ENCODE measurements at regions not wholly inside any gene's neighbourhood (a gene's known extent, or its start where the extent isn't known, plus 50 kb on each side); places are given as distances from the start of the nearest gene placed in this dataset.

DNA sequence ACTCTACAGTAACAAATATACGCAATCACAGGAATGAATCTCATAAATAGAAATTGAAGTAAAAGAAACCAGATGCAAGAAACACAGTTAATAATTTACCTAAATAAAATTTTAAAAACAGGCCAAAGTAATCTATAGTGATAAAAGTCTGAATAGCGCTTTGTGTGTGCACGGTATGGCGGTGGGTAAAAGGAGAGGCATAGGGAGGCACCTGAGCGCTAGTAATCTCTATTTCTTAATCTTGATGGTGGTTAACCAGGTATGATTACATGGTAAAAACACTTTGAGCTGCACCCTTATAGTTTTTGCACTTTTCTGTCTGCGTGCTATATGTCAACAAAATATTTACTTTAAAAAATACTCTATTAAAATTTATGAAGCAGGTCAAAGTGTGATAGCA lies 198.1 kb upstream of the SATB1 start:
- no peaks in the 10 kb centered on the region for H3K9me3 ChIP-seq (ENCODE audit: low read length)
- no peaks in the 10 kb centered on the region for H3K9me2 ChIP-seq (ENCODE audit: low read depth, low read length)
- no peaks in the 10 kb centered on the region for H3K27me3 ChIP-seq (ENCODE audit: insufficient read depth, low read length)
- no peaks in the 10 kb centered on the region for H4K20me1 ChIP-seq (ENCODE audit: insufficient read depth, low read length)
- no peak overlapping the region for H3K27ac ChIP-seq (ENCODE audit: low read depth, low read length, poor library complexity, severe bottlenecking)
- no peak overlapping the region for H3K9ac ChIP-seq (ENCODE audit: low read length)
- TF ChIP-seq, protein P1, sequence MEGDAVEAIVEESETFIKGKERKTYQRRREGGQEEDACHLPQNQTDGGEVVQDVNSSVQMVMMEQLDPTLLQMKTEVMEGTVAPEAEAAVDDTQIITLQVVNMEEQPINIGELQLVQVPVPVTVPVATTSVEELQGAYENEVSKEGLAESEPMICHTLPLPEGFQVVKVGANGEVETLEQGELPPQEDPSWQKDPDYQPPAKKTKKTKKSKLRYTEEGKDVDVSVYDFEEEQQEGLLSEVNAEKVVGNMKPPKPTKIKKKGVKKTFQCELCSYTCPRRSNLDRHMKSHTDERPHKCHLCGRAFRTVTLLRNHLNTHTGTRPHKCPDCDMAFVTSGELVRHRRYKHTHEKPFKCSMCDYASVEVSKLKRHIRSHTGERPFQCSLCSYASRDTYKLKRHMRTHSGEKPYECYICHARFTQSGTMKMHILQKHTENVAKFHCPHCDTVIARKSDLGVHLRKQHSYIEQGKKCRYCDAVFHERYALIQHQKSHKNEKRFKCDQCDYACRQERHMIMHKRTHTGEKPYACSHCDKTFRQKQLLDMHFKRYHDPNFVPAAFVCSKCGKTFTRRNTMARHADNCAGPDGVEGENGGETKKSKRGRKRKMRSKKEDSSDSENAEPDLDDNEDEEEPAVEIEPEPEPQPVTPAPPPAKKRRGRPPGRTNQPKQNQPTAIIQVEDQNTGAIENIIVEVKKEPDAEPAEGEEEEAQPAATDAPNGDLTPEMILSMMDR (IDR thresholded peaks at IDR 0.05; ENCODE audit: low read length): no peak
- TF ChIP-seq EZH2 (IDR thresholded peaks at IDR 0.05; ENCODE audit: borderline replicate concordance, low read length): no peak
- H3K4me1 ChIP-seq (ENCODE audit: insufficient read depth, low read length, severe bottlenecking): no peaks in the 10 kb centered on the region
- no peak overlapping the region for H2AFZ ChIP-seq (ENCODE audit: low read length)
- no peaks in the 10 kb centered on the region for H3K79me2 ChIP-seq (ENCODE audit: insufficient read depth, low read length)
- no peak overlapping the region for H3K4me3 ChIP-seq (ENCODE audit: low read depth, low read length, poor library complexity, severe bottlenecking)
- H3K4me2 ChIP-seq (ENCODE audit: low read length): no peak overlapping the region
- H3K36me3 ChIP-seq (ENCODE audit: insufficient read depth, low read length): no peaks in the 10 kb centered on the region
- H3F3A ChIP-seq (ENCODE audit: insufficient read depth, low read length): no peaks in the 10 kb centered on the region

DNA sequence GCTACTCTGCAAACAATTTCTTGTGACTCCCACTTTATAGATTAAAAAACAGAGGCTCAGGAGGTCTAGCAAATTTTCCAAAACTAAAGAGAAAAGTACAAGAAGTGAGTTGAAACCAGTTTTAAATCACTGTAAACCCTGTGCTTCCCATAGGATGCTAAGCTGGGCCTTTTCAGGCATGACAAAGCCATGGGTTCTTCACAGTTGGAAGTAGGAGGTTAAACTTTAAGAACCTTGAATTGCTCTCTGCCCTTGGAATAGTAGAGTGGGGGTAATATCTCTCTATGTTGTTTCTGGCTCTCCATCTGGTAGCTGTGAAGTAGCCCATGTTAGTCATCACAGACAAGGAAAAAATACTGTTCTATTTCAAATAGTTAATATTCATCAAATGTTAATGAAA lies 193.6 kb upstream of the SATB1 start:
- Histone ChIP-seq H3K9me3 (ENCODE audit: low read length) (no peaks in the 10 kb centered on the region), H4K20me1 (ENCODE audit: insufficient read depth, low read length) (no peaks in the 10 kb centered on the region), H2AFZ (ENCODE audit: low read length) (no peak overlapping the region), H3K36me3 (ENCODE audit: insufficient read depth, low read length) (no peaks in the 10 kb centered on the region), H3K9ac (ENCODE audit: low read length) (no peak overlapping the region), H3K4me2 (ENCODE audit: low read length) (no peak overlapping the region), H3K27me3 (ENCODE audit: insufficient read depth, low read length) (no peaks in the 10 kb centered on the region), H3F3A (ENCODE audit: insufficient read depth, low read length) (no peaks in the 10 kb centered on the region), H3K27ac (ENCODE audit: low read depth, low read length, poor library complexity, severe bottlenecking) (no peak overlapping the region), H3K4me3 (ENCODE audit: low read depth, low read length, poor library complexity, severe bottlenecking) (no peak overlapping the region), H3K9me2 (ENCODE audit: low read depth, low read length) (no peaks in the 10 kb centered on the region), H3K4me1 (ENCODE audit: insufficient read depth, low read length, severe bottlenecking) (no peaks in the 10 kb centered on the region), H3K79me2 (ENCODE audit: insufficient read depth, low read length) (no peaks in the 10 kb centered on the region)
- no peak for TF ChIP-seq EZH2 (IDR thresholded peaks at IDR 0.05; ENCODE audit: borderline replicate concordance, low read length)
- TF ChIP-seq, protein P1 (IDR thresholded peaks at IDR 0.05; ENCODE audit: low read length): no peak

DNA sequence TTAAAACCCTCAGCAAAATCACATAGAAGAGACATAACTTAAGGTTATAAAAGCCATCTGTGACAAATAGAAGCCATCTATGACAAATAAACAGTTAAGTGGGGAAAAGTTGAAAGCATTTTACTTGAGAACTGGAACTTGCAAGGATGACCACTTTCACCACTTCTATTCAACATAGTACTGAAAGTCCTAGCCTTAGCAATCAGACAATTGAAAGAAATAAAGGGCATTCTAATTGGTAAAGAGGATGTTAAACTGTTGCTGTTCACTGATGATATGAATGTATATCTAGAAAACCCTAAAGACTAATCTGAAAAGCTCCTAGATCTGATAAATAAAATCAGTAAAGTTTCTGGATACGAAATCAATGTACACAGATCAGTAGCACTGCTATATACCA lies 186.9 kb upstream of the SATB1 start:
- Histone ChIP-seq H3K27ac (ENCODE audit: low read depth, low read length, poor library complexity, severe bottlenecking) (no peak overlapping the region), H3K9ac (ENCODE audit: low read length) (no peak overlapping the region), H3K27me3 (ENCODE audit: insufficient read depth, low read length) (no peaks in the 10 kb centered on the region), H2AFZ (ENCODE audit: low read length) (no peak overlapping the region), H3K4me1 (ENCODE audit: insufficient read depth, low read length, severe bottlenecking) (no peaks in the 10 kb centered on the region), H3K79me2 (ENCODE audit: insufficient read depth, low read length) (no peaks in the 10 kb centered on the region), H3K9me2 (ENCODE audit: low read depth, low read length) (no peaks in the 10 kb centered on the region), H3K4me3 (ENCODE audit: low read depth, low read length, poor library complexity, severe bottlenecking) (no peak overlapping the region), H3K36me3 (ENCODE audit: insufficient read depth, low read length) (no peaks in the 10 kb centered on the region), H3K4me2 (ENCODE audit: low read length) (no peak overlapping the region), H3F3A (ENCODE audit: insufficient read depth, low read length) (no peaks in the 10 kb centered on the region), H4K20me1 (ENCODE audit: insufficient read depth, low read length) (no peaks in the 10 kb centered on the region), H3K9me3 (ENCODE audit: low read length) (no peaks in the 10 kb centered on the region)
- TF ChIP-seq, protein P1 (IDR thresholded peaks at IDR 0.05; ENCODE audit: low read length): no peak
- TF ChIP-seq EZH2 (IDR thresholded peaks at IDR 0.05; ENCODE audit: borderline replicate concordance, low read length): no peak
